Astrocyte (in vitro differentiated cells and primary cell): ENCODE measurements at regions not wholly inside any gene's neighbourhood (a gene's known extent, or its start where the extent isn't known, plus 50 kb on each side); places are given as distances from the start of the nearest gene placed in this dataset.

ENCODE experiments used
- DNase-seq: peaks from one replicate; pipeline ENCODE4 v3.0.0-alpha.2; 2010; ENCODE audit warnings: low read depth
- FAIRE-seq: peaks from 2 replicates; lab custom pipeline; 2011; peaks lifted over from hg19 to GRCh38; lab: Jason Lieb, UNC
- H2AFZ ChIP-seq: 2 replicates; pipeline ENCODE4 v1.6.0; 2012; ENCODE audit warnings: low read depth, low read length, inconsistent platforms
- H3K27ac ChIP-seq: 2 replicates; pipeline ENCODE4 v1.5.1; 2011; ENCODE audit warnings: low read depth, low read length, inconsistent platforms
- H3K27me3 ChIP-seq: 2 replicates; pipeline ENCODE4 v1.6.0; 2011; ENCODE audit warnings: low read length, inconsistent platforms; ENCODE audit not compliant: insufficient read depth
- H3K36me3 ChIP-seq: 2 replicates; pipeline ENCODE4 v1.5.1; 2011; ENCODE audit warnings: low read length, inconsistent platforms; ENCODE audit not compliant: insufficient read depth
- H3K4me1 ChIP-seq: 2 replicates; pipeline ENCODE4 v1.5.1; 2011; ENCODE audit warnings: low read length, inconsistent platforms; ENCODE audit not compliant: insufficient read depth
- H3K4me2 ChIP-seq: 2 replicates; pipeline ENCODE4 v1.6.0; 2012; ENCODE audit warnings: low read length, inconsistent platforms
- H3K4me3 ChIP-seq: 2 replicates; pipeline ENCODE4 v1.5.1; 2011; ENCODE audit warnings: low read depth, mild to moderate bottlenecking, low read length, inconsistent platforms; ENCODE audit not compliant: insufficient read depth
- H3K79me2 ChIP-seq: 2 replicates; pipeline ENCODE4 v1.6.0; 2012; ENCODE audit warnings: mild to moderate bottlenecking, low read length, inconsistent platforms; ENCODE audit not compliant: insufficient read depth
- H3K9ac ChIP-seq: 2 replicates; pipeline ENCODE4 v1.6.0; 2012; ENCODE audit warnings: mild to moderate bottlenecking, low read length, inconsistent platforms
- H3K9me3 ChIP-seq: 2 replicates; pipeline ENCODE4 v1.5.1; 2012; ENCODE audit warnings: low read depth, mild to moderate bottlenecking, low read length, inconsistent platforms; ENCODE audit not compliant: insufficient read depth
- H4K20me1 ChIP-seq: 2 replicates; pipeline ENCODE4 v1.6.0; 2012; ENCODE audit warnings: low read length, inconsistent platforms; ENCODE audit not compliant: insufficient read depth
- H3K27ac Mint-ChIP-seq: one replicate; pipeline ENCODE4 v1.8.0; 2021; ENCODE audit warnings: mild to moderate bottlenecking, mixed read lengths; ENCODE audit not compliant: unreplicated experiment
- H3K27me3 Mint-ChIP-seq: one replicate; pipeline ENCODE4 v1.8.0; 2021; ENCODE audit warnings: low read depth, mixed read lengths; ENCODE audit not compliant: unreplicated experiment
- H3K36me3 Mint-ChIP-seq: one replicate; pipeline ENCODE4 v1.8.0; 2021; ENCODE audit warnings: low read depth, mixed read lengths; ENCODE audit not compliant: unreplicated experiment
- H3K4me1 Mint-ChIP-seq: one replicate; pipeline ENCODE4 v1.8.0; 2021; ENCODE audit warnings: low read depth, mixed read lengths; ENCODE audit not compliant: unreplicated experiment
- H3K4me3 Mint-ChIP-seq: one replicate; pipeline ENCODE4 v1.8.0; 2021; ENCODE audit warnings: mild to moderate bottlenecking, moderate library complexity, mixed read lengths; ENCODE audit not compliant: unreplicated experiment
- H3K9me3 Mint-ChIP-seq: one replicate; pipeline ENCODE4 v1.8.0; 2021; ENCODE audit warnings: mild to moderate bottlenecking, mixed read lengths; ENCODE audit not compliant: unreplicated experiment
- EZH2 ChIP-seq: IDR thresholded peaks from 2 replicates; pipeline ENCODE4 v1.6.1; 2012; ENCODE audit warnings: mild to moderate bottlenecking, low read length, inconsistent platforms; ENCODE audit not compliant: insufficient read depth
- TF ChIP-seq, protein P1 (sequence below): IDR thresholded peaks from 2 replicates; pipeline ENCODE4 v1.5.1; 2011; ENCODE audit warnings: low read depth, mild to moderate bottlenecking, inconsistent platforms, low read length, moderate library complexity; ENCODE audit not compliant: insufficient read depth

DNA sequence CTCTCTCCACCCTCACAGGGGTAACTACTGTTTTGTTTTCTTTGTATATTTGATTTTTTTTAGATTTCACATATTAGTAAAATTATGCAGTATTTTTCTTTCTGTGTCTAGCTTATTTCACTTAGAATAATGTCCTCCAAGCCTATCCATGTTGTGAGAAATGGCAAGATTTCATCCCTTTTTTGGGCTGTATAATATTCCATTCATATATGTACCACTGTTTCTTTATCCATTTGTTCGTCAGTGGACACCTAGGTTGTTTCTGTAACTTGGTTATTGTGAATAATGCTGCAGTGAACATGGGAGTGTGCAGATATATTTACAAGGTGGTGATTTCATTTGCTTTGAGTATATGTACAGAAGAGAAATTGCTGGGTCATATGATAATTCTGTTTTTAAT is 144.0 kb upstream of the CHD1 start:
- H3K4me1 Mint-ChIP-seq: no peaks in the 10 kb centered on the region
- H3K4me2 ChIP-seq: no peak overlapping the region
- H3K79me2 ChIP-seq: no peaks in the 10 kb centered on the region
- no peaks in the 10 kb centered on the region for H3K27me3 ChIP-seq
- H3K27me3 Mint-ChIP-seq: no peaks in the 10 kb centered on the region
- H3K9me3 Mint-ChIP-seq: no peaks in the 10 kb centered on the region
- H3K4me1 ChIP-seq: no peaks in the 10 kb centered on the region
- no peaks in the 10 kb centered on the region for H3K36me3 ChIP-seq
- no peak for DNase-seq
- TF ChIP-seq, protein P1, sequence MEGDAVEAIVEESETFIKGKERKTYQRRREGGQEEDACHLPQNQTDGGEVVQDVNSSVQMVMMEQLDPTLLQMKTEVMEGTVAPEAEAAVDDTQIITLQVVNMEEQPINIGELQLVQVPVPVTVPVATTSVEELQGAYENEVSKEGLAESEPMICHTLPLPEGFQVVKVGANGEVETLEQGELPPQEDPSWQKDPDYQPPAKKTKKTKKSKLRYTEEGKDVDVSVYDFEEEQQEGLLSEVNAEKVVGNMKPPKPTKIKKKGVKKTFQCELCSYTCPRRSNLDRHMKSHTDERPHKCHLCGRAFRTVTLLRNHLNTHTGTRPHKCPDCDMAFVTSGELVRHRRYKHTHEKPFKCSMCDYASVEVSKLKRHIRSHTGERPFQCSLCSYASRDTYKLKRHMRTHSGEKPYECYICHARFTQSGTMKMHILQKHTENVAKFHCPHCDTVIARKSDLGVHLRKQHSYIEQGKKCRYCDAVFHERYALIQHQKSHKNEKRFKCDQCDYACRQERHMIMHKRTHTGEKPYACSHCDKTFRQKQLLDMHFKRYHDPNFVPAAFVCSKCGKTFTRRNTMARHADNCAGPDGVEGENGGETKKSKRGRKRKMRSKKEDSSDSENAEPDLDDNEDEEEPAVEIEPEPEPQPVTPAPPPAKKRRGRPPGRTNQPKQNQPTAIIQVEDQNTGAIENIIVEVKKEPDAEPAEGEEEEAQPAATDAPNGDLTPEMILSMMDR: no peak
- no peak for TF ChIP-seq EZH2
- no peaks in the 10 kb centered on the region for H3K9me3 ChIP-seq
- H3K4me3 ChIP-seq: no peak overlapping the region
- no peak overlapping the region for H3K27ac ChIP-seq
- no peaks in the 10 kb centered on the region for H3K36me3 Mint-ChIP-seq
- no peak overlapping the region for H3K27ac Mint-ChIP-seq
- H4K20me1 ChIP-seq: no peaks in the 10 kb centered on the region
- H3K9ac ChIP-seq: no peak overlapping the region
- no peak overlapping the region for H2AFZ ChIP-seq
- H3K4me3 Mint-ChIP-seq: no peak overlapping the region
- no peak for FAIRE-seq

DNA sequence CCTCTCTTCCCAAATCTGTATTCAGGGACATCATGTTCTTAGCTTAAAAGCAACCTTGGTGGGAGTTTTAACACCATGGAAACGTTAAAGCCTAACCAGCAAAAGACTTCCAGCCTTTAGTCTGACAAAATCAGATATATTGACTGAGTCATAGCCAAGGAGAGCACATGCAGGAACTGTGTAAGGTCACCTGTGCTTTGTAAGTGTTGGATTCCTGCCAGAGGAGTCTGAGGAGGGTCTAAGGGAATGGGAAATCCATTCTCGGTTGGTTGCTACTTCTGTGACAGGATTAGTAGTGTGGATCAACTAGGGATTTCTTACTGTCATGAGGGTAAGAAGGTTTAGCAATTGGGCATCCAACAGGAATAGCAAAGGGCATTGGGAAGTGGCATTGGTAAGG is 142.0 kb upstream of the CHD1 start:
- no peak overlapping the region for H3K4me2 ChIP-seq
- FAIRE-seq: no peak
- no peak overlapping the region for H2AFZ ChIP-seq
- no peaks in the 10 kb centered on the region for H3K9me3 Mint-ChIP-seq
- no peaks in the 10 kb centered on the region for H3K4me1 Mint-ChIP-seq
- H3K9ac ChIP-seq: no peak overlapping the region
- no peaks in the 10 kb centered on the region for H3K36me3 ChIP-seq
- H3K36me3 Mint-ChIP-seq: no peaks in the 10 kb centered on the region
- no peaks in the 10 kb centered on the region for H4K20me1 ChIP-seq
- no peaks in the 10 kb centered on the region for H3K79me2 ChIP-seq
- TF ChIP-seq, protein P1: no peak
- no peak for TF ChIP-seq EZH2
- DNase-seq: no peak
- no peak overlapping the region for H3K4me3 ChIP-seq
- no peak overlapping the region for H3K27ac Mint-ChIP-seq
- no peaks in the 10 kb centered on the region for H3K4me1 ChIP-seq
- H3K4me3 Mint-ChIP-seq: no peak overlapping the region
- no peaks in the 10 kb centered on the region for H3K27me3 Mint-ChIP-seq
- no peak overlapping the region for H3K27ac ChIP-seq
- no peaks in the 10 kb centered on the region for H3K27me3 ChIP-seq
- no peaks in the 10 kb centered on the region for H3K9me3 ChIP-seq

DNA sequence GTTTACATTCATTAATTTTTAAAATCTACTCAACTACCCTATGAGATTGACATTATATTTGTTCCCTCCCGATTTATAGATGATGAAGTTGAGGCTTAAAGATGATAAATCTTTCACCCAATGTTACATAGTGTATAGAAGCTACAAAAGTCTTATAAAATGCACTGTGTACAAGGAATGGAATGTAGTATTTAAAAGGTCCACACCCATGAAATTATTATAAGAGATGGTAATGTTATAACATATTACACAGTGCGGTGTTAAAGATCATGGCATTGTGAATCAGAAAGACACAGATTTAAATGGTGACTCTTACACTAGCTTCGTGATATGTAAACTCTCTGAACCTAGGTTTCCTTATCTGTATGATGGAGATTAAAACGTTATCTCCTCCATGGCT is 141.6 kb upstream of the CHD1 start:
- Histone ChIP-seq H3K36me3 (no peaks in the 10 kb centered on the region), H3K4me2 (no peak overlapping the region), H3K9ac (no peak overlapping the region), H3K9me3 (no peaks in the 10 kb centered on the region), H4K20me1 (no peaks in the 10 kb centered on the region), H2AFZ (no peak overlapping the region), H3K4me3 (no peak overlapping the region), H3K27ac (no peak overlapping the region), H3K4me1 (no peaks in the 10 kb centered on the region), H3K27me3 (no peaks in the 10 kb centered on the region), H3K79me2 (no peaks in the 10 kb centered on the region)
- Mint-ChIP-seq H3K4me3 (no peak overlapping the region), H3K27ac (no peak overlapping the region), H3K27me3 (no peaks in the 10 kb centered on the region), H3K36me3 (no peaks in the 10 kb centered on the region), H3K9me3 (no peaks in the 10 kb centered on the region), H3K4me1 (no peaks in the 10 kb centered on the region)
- FAIRE-seq (no peak), DNase-seq (no peak)
- TF ChIP-seq, protein P1: no peak
- TF ChIP-seq EZH2: no peak
